Right lobe of liver (tissue), 6 donors: ENCODE measurements at regions not wholly inside any gene's neighbourhood (a gene's known extent, or its start where the extent isn't known, plus 50 kb on each side); places are given as distances from the start of the nearest gene placed in this dataset.

ENCODE experiments used
- ATAC-seq, 4 donors: fragments of 200-7000 bp; cut with Tn5 transposase; one replicate each; pipeline ENCODE4 v1.9.1; 2020; ENCODE audit warnings: mild to moderate bottlenecking in 4 of 4, moderate library complexity in 4 of 4
- DNase-seq, 3 donors: peaks; one replicate each; pipeline ENCODE4 v3.0.0-alpha.2; 2020
- H3K27ac ChIP-seq, 3 donors: fragments of 200-600 bp; one replicate each; pipeline ENCODE4 v1.8.0; 2022
- H3K27me3 ChIP-seq, 2 donors: fragments of 200-600 bp; one replicate each; pipeline ENCODE4 v1.8.0; 2022
- H3K36me3 ChIP-seq, 4 donors: fragments of 200-600 bp; sonication (generic) in 1 of 4; one replicate each; pipeline versions ENCODE4 v1.5.1 to v1.8.0; 2017 to 2022; ENCODE audit warnings: control low read depth in 1 of 4
- H3K4me1 ChIP-seq, 4 donors: fragments of 200-600 bp; sonication (generic) in 1 of 4; one replicate each; pipeline versions ENCODE4 v1.5.1 to v1.8.0; 2017 to 2022; ENCODE audit warnings: control low read depth in 1 of 4
- H3K4me3 ChIP-seq, 3 donors: fragments of 200-600 bp; one replicate each; pipeline ENCODE4 v1.8.0; 2022
- H3K9me3 ChIP-seq, 4 donors: fragments of 200-600 bp; sonication (generic) in 1 of 4; one replicate each; pipeline versions ENCODE4 v1.5.1 to v1.8.0; 2017 to 2022; ENCODE audit warnings: control low read depth in 1 of 4
- CTCF ChIP-seq, 4 donors: fragments of 200-600 bp in 3 of 4; fragments of 450-650 bp in 1 of 4; IDR thresholded peaks; one replicate each; pipeline versions ENCODE4 v1.5.1 to v1.8.0; 2016 to 2022; ENCODE audit warnings: antibody characterized with exemption in 4 of 4, mild to moderate bottlenecking in 2 of 4
- POLR2A ChIP-seq: fragments of 450-650 bp; IDR thresholded peaks from one replicate; pipeline ENCODE4 v1.6.1; 2017; ENCODE audit warnings: antibody characterized with exemption, mild to moderate bottlenecking
- WGBS: methylation state at CpG from one replicate; pipeline ENCODE4 v1.1.6; 2018; ENCODE audit warnings: low coverage, low lambda C conversion rate; ENCODE audit not compliant: insufficient coverage; ENCODE audit errors: missing lambda C conversion rate; 5-methylcytosine and 5-hydroxymethylcytosine counted together
- intact Hi-C, 2 donors: fragments of 100-400 bp; cut with DNase I; formaldehyde crosslinking; loops; one replicate each; pipeline versions ENCODE4 v1.11.2 to v1.14.1; 2022
- donor health status: DM: no; HTN: yes; CAD: no.
- donor health status: DM: no; HTN: no; CAD: no.
- donor health status: DM: no; HTN: no; CAD: no.
- donor health status: DM: no; HTN: yes; CAD: no.
- donor health status: DM: no; HTN: yes; CAD: no.

- Histone ChIP-seq H3K27ac (no peak overlapping the region), H3K27me3 (no peaks in the 10 kb centered on the region), H3K4me3 (no peak overlapping the region), H3K36me3 (no peaks in the 10 kb centered on the region), H3K4me1 (no peaks in the 10 kb centered on the region), H3K9me3 (no peaks in the 10 kb centered on the region)
- TF ChIP-seq CTCF (IDR thresholded peaks at IDR 0.05), result no peak
- no peak for TF ChIP-seq POLR2A
- 76% methylated on average over 5 of the region's 8 CpGs for WGBS
- intact Hi-C loops, result no loop called here
- DNase-seq (no peak), ATAC-seq (no peak)
Observed at GRCh38 chr5:6843821-6844220, 130.6 kb downstream of the TENT4A start.

- intact Hi-C loops, result no loop called here
- ATAC-seq (no peak), DNase-seq (no peak)
- Histone ChIP-seq H3K9me3 (no peaks in the 10 kb centered on the region), H3K4me1 (no peaks in the 10 kb centered on the region), H3K36me3 (no peaks in the 10 kb centered on the region), H3K4me3 (no peak overlapping the region), H3K27ac (no peak overlapping the region), H3K27me3 (no peaks in the 10 kb centered on the region)
- no peak for TF ChIP-seq CTCF (IDR thresholded peaks at IDR 0.05)
- TF ChIP-seq POLR2A, result no peak
- 89% methylated on average over 7 of the region's 17 CpGs for WGBS
Observed at GRCh38 chr5:6845856-6846255, 132.6 kb downstream of the TENT4A start.

- intact Hi-C loops, result no loop called here
- no peak for ATAC-seq
- Histone ChIP-seq H3K4me3 (no peak overlapping the region), H3K4me1 (no peaks in the 10 kb centered on the region), H3K36me3 (no peaks in the 10 kb centered on the region), H3K9me3 (no peaks in the 10 kb centered on the region), H3K27me3 (no peaks in the 10 kb centered on the region), H3K27ac (no peak overlapping the region)
- DNase-seq, result no peak
- TF ChIP-seq POLR2A, result no peak
- 73% methylated on average over 4 of the region's 6 CpGs for WGBS
Observed at GRCh38 chr5:6847870-6848269, 134.6 kb downstream of the TENT4A start.

GRCh38 chr5:6849316-6850105 lies 136.3 kb downstream of the TENT4A start:
- ATAC-seq, result no peak

DNA sequence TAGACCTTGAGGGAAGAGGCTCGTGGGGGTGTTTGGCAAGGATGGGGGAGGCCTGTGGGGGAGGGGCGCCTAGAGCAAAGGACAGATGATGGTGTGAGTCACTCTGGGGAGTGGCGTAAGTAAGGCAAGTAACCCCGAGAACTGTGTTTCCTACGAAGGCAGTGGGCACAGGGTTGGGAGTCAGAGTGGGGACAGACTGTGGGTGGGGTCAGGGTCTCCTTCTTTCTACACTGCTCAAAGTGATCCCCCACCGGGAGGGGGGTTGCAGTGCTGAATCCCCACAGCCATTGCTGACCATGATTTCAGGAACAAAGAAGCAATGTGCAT lies 136.8 kb downstream of the TENT4A start:
- no peak overlapping the region for H3K4me3 ChIP-seq
- H3K27me3 ChIP-seq, result no peaks in the 10 kb centered on the region
- intact Hi-C loops, result no loop called here
- H3K27ac ChIP-seq, result no peak overlapping the region
- TF ChIP-seq POLR2A, result no peak
- no peak for TF ChIP-seq CTCF (IDR thresholded peaks at IDR 0.05)
- no peaks in the 10 kb centered on the region for H3K9me3 ChIP-seq
- DNase-seq (no peak), ATAC-seq (no peak)
- WGBS, result 66% methylated on average over 5 of the region's 6 CpGs
- H3K4me1 ChIP-seq, result no peaks in the 10 kb centered on the region
- H3K36me3 ChIP-seq, result no peaks in the 10 kb centered on the region

More at GRCh38 chr5:6849316-6850105, 136.3 kb downstream of the TENT4A start:
- Histone ChIP-seq H3K27ac (no peak overlapping the region), H3K36me3 (no peaks in the 10 kb centered on the region), H3K4me3 (no peak overlapping the region), H3K9me3 (no peaks in the 10 kb centered on the region), H3K27me3 (no peaks in the 10 kb centered on the region), H3K4me1 (no peaks in the 10 kb centered on the region)
- no peak for DNase-seq
- WGBS, result 57% methylated on average over 8 of the region's 8 CpGs
- TF ChIP-seq CTCF (IDR thresholded peaks at IDR 0.05), result no peak
- intact Hi-C loops, result no loop called here
